Nephron progenitor cell (in vitro differentiated cells): ENCODE measurements at regions not wholly inside any gene's neighbourhood (a gene's known extent, or its start where the extent isn't known, plus 50 kb on each side); places are given as distances from the start of the nearest gene placed in this dataset.
"Not testable (repeated sequence)": the region's sequence is repeated elsewhere in the genome, so short reads cannot be mapped to it uniquely, and the experiment has no call there.

Source experiments
- DNase-seq: peaks from one replicate; pipeline ENCODE4 v3.0.0; 2021
- H3K27ac Mint-ChIP-seq: 2 replicates; pipeline ENCODE4 v1.8.0; 2021; ENCODE audit warnings: mild to moderate bottlenecking, moderate library complexity, mixed read lengths
- H3K27me3 Mint-ChIP-seq: 2 replicates; pipeline ENCODE4 v1.8.0; 2021; ENCODE audit warnings: mild to moderate bottlenecking, low read depth, mixed read lengths; ENCODE audit not compliant: poor library complexity
- H3K36me3 Mint-ChIP-seq: 2 replicates; pipeline ENCODE4 v1.8.0; 2021; ENCODE audit warnings: low read depth, mixed read lengths
- H3K4me1 Mint-ChIP-seq: 2 replicates; pipeline ENCODE4 v1.8.0; 2021; ENCODE audit warnings: mixed read lengths
- H3K4me3 Mint-ChIP-seq: 2 replicates; pipeline ENCODE4 v1.8.0; 2021; ENCODE audit warnings: mild to moderate bottlenecking, moderate library complexity, mixed read lengths
- H3K9me3 Mint-ChIP-seq: 2 replicates; pipeline ENCODE4 v1.8.0; 2021; ENCODE audit warnings: mild to moderate bottlenecking, moderate library complexity, mixed read lengths

DNA sequence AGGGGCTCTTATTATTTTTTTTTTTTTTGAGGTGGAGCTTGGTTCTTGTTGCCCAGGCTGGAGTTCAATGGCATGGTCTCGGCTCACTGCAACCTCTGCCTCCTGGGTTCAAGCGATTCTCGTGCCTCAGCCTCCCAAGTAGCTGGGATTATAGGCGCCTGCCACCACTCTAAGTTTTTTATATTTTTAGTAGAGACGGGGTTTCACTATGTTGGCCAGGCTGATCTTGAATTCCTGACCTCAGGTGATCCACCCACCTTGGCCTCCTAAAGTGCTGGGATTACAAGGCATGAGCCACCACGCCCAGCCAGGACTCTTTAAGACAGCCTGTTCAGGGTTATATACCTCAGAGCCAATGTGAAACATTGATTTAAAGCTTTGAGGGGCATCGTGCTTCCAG lies 669.7 kb upstream of the TPTE start:
- not testable (repeated sequence) for H3K27ac Mint-ChIP-seq, H3K4me3 Mint-ChIP-seq, DNase-seq, H3K4me1 Mint-ChIP-seq, H3K27me3 Mint-ChIP-seq, H3K36me3 Mint-ChIP-seq
- peaks cover 24% of the 10 kb centered on the region for H3K9me3 Mint-ChIP-seq

DNA sequence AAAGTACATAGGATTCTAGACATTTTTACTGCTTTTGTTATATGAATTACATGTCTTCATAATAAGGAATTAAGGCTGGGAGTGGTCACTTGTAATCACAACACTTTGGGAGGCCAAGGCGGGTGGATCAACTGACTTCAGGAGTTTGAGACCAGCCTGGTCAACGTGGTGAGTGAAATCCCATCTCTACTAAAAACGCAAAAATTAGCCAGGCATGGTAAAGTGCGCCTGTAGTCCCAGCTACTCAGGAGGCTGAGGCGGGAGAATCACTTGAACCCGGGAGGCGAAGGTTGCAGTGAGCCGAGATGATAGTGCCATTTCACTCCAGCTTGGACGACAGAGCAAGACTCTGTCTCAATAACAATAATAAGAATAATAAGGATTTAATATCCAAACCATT lies 663.8 kb upstream of the TPTE start:
- H3K4me3 Mint-ChIP-seq, H3K27ac Mint-ChIP-seq, H3K27me3 Mint-ChIP-seq, H3K36me3 Mint-ChIP-seq, H3K4me1 Mint-ChIP-seq, DNase-seq: not testable (repeated sequence)
- peaks cover 60% of the 10 kb centered on the region for H3K9me3 Mint-ChIP-seq

DNA sequence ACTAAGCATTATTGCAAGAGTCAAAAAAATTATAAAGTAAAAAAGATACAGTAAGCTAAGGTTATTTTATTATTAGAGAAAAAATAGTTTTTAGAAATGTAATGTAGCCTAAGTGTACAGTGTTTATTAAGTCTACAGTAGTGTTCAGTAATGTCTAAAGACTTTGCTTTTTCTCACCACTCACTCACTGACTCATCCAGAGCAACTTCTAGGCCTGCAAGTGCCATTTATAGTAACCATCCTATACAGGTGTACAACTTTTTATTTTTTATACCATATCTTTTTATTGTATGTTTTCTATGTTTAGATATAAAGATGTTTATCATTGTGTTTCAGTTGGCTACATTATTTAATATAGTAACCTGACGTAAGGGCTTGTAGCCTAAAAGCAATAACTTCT lies 661.5 kb upstream of the TPTE start:
- H3K9me3 Mint-ChIP-seq, result peaks cover 71% of the 10 kb centered on the region
- not testable (repeated sequence) for H3K36me3 Mint-ChIP-seq, H3K4me3 Mint-ChIP-seq, H3K27ac Mint-ChIP-seq, DNase-seq, H3K4me1 Mint-ChIP-seq, H3K27me3 Mint-ChIP-seq

DNA sequence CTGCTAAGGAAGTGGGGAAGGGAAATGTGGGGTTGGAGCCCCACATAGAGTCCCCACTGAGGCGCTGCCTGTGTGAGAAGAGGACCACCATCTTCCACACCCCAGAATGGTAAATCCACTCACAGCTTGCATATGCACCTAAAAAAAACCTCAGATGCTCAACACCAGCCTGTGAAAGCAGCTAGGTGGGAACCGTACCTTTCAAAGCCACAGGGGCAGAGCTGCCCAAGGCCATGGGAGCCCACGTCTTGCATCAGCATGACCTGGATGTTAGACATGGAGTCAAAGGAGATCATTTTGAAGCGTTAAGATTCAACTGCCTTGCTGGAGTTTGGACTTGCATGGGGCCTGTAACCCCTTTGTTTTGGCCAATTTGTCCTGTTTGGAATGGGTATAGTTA lies 658.9 kb upstream of the TPTE start:
- H3K9me3 Mint-ChIP-seq, result peaks cover 66% of the 10 kb centered on the region
- not testable (repeated sequence) for H3K4me1 Mint-ChIP-seq, H3K36me3 Mint-ChIP-seq, H3K27ac Mint-ChIP-seq, H3K4me3 Mint-ChIP-seq, DNase-seq, H3K27me3 Mint-ChIP-seq

DNA sequence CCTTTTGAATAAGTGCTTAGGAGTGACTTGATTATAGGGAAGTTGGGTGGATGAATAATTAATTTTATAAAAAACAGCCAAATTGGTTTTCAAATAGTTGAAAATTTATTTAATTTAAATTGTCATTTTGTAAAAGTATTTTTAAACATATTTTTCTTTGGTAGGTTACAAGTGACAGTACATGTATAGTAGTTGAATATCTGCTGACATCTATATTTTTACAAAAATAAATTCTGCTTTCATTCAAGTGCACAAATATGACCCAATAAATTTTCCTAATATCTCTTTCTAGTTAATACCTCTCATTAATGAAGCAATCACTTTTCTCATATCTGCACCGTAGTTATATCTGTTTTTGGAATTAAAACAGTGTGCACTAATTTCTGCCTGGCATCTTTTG lies 653.6 kb upstream of the TPTE start:
- H3K4me1 Mint-ChIP-seq, H3K27ac Mint-ChIP-seq, H3K4me3 Mint-ChIP-seq, DNase-seq, H3K27me3 Mint-ChIP-seq, H3K36me3 Mint-ChIP-seq: not testable (repeated sequence)
- peaks cover 47% of the 10 kb centered on the region for H3K9me3 Mint-ChIP-seq

DNA sequence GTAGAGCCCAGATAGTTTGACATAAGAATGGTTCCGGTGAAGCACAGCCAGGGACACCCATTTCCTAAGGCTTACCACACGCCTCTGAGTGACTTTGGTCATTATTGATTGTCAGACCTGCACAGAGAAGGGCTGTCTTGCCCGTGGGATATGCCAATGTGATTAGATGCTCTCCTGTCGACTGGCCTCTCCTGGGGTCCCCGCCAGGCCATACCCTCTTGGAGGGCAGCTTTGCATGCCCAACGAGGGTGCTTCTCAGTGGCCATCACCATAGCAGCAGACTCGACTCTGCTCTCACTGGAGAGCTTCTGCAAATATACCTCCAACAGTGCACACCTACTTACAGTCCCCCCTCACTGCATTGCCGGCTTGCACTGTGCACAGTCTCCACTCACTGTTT lies 648.3 kb upstream of the TPTE start:
- H3K9me3 Mint-ChIP-seq, result peaks cover 11% of the 10 kb centered on the region
- not testable (repeated sequence) for H3K27ac Mint-ChIP-seq, H3K4me3 Mint-ChIP-seq, H3K36me3 Mint-ChIP-seq, H3K27me3 Mint-ChIP-seq, H3K4me1 Mint-ChIP-seq, DNase-seq

DNA sequence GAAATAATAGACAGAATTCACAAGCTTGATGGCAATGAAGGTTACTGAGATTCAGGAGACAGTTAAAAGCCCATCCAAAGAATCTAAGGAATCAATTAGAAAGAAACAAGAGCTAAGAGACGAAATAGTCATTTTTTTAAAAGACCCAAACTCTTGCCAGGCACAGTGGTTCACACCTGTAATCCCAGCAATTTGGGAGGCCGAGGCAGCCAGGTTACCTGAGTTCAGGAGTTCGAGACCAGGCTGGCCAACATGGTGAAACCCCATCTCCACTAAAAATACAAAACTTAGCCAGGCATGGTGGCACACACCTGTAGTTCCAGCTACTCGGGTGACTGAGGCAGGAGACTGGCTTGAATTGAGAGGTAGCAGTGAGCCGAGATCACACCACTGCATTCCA lies 647.2 kb upstream of the TPTE start:
- DNase-seq, H3K36me3 Mint-ChIP-seq, H3K4me3 Mint-ChIP-seq, H3K27ac Mint-ChIP-seq, H3K27me3 Mint-ChIP-seq, H3K4me1 Mint-ChIP-seq: not testable (repeated sequence)
- peaks cover 11% of the 10 kb centered on the region for H3K9me3 Mint-ChIP-seq

DNA sequence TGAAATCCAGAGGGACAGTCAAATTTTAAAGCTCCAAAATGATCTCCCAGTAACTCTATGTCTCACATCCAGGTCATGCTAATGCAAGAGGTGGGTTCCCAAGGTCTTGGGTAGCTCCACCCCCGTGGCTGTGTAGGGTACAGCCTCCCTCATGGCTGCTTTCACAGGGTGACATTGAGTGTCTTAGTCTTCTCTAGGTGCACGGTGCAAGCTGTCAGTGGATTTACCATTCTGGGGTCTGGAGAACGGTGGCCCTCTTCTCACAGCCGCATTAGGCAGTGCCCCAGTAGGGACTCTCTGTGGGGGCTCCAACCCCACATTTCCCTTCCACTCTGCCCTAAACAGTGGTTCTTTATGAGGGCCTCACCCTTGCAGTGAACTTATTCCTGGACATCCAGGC lies 640.0 kb upstream of the TPTE start:
- not testable (repeated sequence) for H3K4me3 Mint-ChIP-seq, H3K27me3 Mint-ChIP-seq, H3K27ac Mint-ChIP-seq, H3K36me3 Mint-ChIP-seq, H3K4me1 Mint-ChIP-seq, DNase-seq
- H3K9me3 Mint-ChIP-seq, result peaks cover 64% of the 10 kb centered on the region

DNA sequence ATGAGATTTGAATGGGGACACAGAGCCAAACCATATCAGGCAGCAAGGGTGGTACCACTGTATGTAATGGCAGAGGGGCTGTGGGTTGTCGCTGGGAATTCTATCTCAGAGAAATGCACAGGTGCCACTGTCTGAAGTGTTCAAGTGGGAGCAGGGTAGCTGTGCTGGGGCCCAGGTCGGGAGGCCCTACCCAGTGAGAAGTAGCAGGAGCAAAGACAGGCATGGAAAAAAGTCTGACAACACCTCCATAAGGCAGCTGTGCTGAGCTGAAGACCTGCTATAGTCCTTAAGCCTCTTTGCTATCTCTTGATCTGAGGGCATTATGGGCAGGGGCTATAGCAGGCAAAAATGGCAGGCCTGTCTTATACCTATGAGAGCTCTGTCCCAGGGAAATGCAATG lies 638.3 kb upstream of the TPTE start:
- H3K27ac Mint-ChIP-seq, H3K36me3 Mint-ChIP-seq, H3K4me3 Mint-ChIP-seq, DNase-seq, H3K4me1 Mint-ChIP-seq, H3K27me3 Mint-ChIP-seq: not testable (repeated sequence)
- peaks cover 71% of the 10 kb centered on the region for H3K9me3 Mint-ChIP-seq

DNA sequence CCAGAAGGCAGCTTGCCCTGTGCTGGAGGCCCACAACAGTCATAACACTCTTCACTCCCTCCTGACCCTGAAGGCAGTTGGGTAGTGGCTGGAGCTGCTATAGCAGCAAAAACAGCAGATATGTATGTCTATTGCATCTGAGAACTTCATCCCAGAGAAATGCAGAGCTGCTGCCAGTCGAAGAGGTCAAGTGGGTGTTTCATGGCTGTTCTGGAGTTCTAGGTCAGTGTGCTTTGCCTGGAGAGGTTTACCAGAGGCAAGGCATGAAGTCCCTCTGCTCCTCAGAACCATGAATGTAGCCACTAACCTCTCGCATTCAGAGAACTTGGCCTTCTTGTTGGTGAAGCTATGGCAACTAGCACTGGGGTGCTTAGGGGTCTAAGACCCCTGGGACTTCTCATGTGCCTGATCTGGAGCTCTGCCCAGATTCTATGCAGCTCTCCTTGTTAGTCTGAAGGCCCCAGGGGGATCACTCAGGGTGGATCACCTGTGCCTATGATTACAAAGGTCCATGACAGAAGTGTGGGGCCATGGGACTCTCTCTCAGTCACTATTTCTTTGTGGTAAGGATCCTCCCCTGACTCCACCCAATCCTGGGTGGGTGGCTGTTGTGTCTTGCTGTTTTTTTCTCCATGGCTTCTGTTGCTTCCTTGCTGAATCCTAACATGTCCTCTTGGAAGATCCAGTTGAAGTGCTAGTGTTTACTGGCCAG lies 637.7 kb upstream of the TPTE start:
- H3K27ac Mint-ChIP-seq, H3K36me3 Mint-ChIP-seq, H3K4me1 Mint-ChIP-seq, H3K27me3 Mint-ChIP-seq, DNase-seq, H3K4me3 Mint-ChIP-seq: not testable (repeated sequence)
- H3K9me3 Mint-ChIP-seq, result peaks cover 69% of the 10 kb centered on the region

DNA sequence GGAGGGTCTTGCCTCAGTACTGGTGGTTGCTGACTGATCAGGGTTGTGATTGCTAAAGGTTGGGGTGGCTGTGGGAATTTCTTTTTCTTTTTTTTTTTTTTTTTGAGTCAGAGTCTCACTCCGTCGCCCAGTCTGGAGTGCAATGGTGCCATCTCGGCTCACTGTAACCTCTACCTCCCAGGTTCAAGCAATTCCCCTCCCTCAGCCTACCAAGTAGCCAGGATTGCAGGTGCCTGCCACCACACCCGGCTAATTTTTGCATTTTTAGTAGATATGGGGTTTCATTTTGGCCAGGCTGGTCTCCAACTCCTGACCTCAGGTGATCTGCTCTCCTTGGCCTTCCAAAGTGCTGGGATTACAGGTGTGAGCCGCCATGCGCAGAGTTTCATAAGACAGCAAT lies 632.9 kb upstream of the TPTE start:
- peaks cover 66% of the 10 kb centered on the region for H3K9me3 Mint-ChIP-seq
- not testable (repeated sequence) for DNase-seq, H3K4me3 Mint-ChIP-seq, H3K27me3 Mint-ChIP-seq, H3K4me1 Mint-ChIP-seq, H3K27ac Mint-ChIP-seq, H3K36me3 Mint-ChIP-seq

DNA sequence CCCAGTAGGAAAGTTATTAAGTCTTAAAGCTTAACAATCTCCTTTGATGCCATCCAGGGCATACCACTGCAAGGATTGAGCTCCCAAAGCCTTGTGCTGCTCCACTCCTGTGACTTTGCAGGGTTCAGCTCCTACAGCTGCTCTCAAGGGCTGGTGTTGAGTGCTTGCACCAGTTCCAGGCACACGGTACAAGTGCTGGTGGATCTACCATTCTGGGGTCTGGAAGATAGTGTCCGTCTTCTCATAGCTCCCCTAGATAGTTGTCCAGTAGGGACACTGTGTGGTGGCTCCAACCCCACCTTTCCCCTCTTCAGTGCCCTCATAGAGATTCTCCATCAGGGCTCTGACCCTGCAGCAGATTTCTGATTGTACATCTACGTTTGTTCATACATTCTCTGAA lies 617.8 kb upstream of the TPTE start:
- H3K4me3 Mint-ChIP-seq, H3K4me1 Mint-ChIP-seq, H3K36me3 Mint-ChIP-seq, DNase-seq, H3K27ac Mint-ChIP-seq, H3K27me3 Mint-ChIP-seq: not testable (repeated sequence)
- peaks cover 77% of the 10 kb centered on the region for H3K9me3 Mint-ChIP-seq

DNA sequence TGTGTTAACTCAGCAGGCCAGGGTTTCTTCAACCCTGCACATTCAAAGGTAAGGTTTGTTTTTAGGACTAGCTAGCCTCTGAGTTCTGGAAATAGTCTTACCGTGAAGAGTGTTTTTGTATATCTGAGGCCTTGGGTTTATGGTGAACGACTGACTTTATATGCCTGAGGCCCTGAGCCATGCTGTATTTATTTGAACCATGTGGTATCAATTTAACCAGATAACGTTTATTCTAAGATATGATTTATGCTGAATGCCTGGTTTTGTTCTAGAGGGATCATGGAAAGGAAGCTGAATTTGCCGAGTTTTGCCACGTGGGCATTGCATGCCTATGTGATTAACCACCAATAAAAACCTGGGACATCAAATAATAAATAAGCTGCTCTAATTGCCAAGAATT lies 607.2 kb upstream of the TPTE start:
- not testable (repeated sequence) for DNase-seq, H3K36me3 Mint-ChIP-seq, H3K27ac Mint-ChIP-seq, H3K4me3 Mint-ChIP-seq, H3K4me1 Mint-ChIP-seq, H3K27me3 Mint-ChIP-seq
- peaks cover 75% of the 10 kb centered on the region for H3K9me3 Mint-ChIP-seq

DNA sequence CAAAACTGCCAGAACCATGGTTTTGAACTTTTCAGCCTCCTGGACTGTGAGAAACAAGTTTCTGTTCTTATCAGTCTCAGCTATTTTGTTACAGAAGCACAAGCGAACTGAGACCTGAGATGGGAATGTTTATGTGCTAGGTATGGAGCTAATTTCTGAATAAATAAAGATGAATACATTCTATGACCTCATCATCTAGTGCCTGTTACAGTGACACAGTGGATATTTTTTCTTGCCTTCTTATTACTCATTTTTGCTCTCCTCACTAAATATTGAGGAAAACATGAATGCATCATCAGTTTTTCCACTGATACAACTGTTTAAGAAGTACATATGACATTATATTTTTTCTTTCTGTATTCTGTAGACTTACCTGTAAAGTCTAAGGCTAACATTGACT lies 601.9 kb upstream of the TPTE start:
- H3K27ac Mint-ChIP-seq, H3K36me3 Mint-ChIP-seq, H3K27me3 Mint-ChIP-seq, H3K4me3 Mint-ChIP-seq, DNase-seq, H3K4me1 Mint-ChIP-seq: not testable (repeated sequence)
- H3K9me3 Mint-ChIP-seq, result peaks cover 56% of the 10 kb centered on the region

DNA sequence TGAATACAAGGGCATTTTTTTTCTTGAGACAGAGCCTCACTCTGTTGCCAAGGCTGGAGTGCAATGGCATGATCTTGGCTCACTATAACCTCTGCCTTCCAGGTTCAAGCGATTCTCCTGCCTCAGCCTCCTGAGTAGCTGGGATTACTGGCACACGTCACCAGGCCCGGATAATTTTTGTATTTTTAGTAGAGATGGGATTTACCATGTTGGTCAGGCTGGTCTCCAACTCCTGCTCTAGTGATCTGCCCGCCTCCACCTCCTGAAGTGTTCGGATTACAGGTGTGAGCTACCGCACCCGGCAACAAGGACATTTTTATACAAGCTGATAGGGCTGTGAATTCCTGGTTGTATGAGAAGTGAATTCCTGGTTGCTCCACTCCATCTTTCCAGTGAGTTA lies 577.7 kb upstream of the TPTE start:
- H3K9me3 Mint-ChIP-seq, result peaks cover 82% of the 10 kb centered on the region
- H3K27me3 Mint-ChIP-seq, H3K27ac Mint-ChIP-seq, H3K4me3 Mint-ChIP-seq, DNase-seq, H3K36me3 Mint-ChIP-seq, H3K4me1 Mint-ChIP-seq: not testable (repeated sequence)
